ENCODE measurements at regions not wholly inside any gene's neighbourhood (a gene's known extent, or its start where the extent isn't known, plus 50 kb on each side); places are given as distances from the start of the nearest gene placed in this dataset.

DNA sequence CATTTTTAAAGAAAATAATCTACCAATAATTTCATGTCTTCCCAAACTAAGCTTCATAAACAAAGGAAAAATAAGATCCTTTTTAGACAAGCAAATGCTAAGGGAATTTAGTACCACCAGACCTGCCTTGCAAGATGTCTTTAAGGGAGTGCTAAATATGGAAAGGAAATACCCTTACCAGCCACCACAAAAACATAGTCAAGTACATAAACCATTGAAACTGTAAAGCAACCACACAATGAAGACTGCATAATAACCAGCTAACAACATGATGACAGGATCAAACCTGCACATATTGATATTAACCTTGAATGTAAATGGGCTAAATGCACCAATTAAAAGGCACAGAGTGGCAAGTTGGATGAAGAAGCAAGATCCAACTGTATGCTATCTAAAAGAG, 586.5 kb upstream of the NRG3 start:
- no peak overlapping the region for H3K4me3 ChIP-seq (ENCODE audit: low read depth, poor library complexity, severe bottlenecking)
- TF ChIP-seq POLR2A (IDR thresholded peaks at IDR 0.05), result no peak
- TF ChIP-seq CTCF (IDR thresholded peaks at IDR 0.05), result no peak
- DNase-seq (ENCODE audit: low spot score in 2 of 2), result no peak
- intact Hi-C loops (cut with DNase I; ENCODE audit: low total_unique reads), result no loop called here

DNA sequence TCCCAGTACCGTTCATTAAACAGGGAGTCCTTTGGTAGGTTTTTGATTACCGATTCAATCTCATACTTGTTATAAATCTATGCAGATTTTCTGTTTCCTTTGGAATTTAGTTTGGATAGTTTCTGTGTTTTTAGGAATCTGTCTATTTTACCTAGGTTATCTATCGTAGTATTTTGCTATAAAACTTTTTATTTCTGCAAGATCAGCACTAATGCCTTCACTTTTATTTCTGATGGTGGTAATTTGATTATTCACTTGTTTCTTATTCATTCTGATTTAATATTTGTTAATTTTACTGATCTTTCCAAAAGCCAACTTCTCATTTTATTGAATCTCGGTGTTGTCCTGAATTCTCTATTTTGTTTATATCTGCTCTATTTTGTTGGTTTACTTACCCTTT, 577.7 kb upstream of the NRG3 start:
- intact Hi-C loops (cut with DNase I; ENCODE audit: low total_unique reads), result no loop called here
- no peak for DNase-seq (ENCODE audit: low spot score in 2 of 2)
- H3K4me3 ChIP-seq (ENCODE audit: low read depth, poor library complexity, severe bottlenecking), result no peak overlapping the region
- 76 to 83% methylated on average over 4 of the region's 4 CpGs for WGBS, 2 donors
- TF ChIP-seq CTCF (IDR thresholded peaks at IDR 0.05) (no peak), POLR2A (IDR thresholded peaks at IDR 0.05) (no peak)

DNA sequence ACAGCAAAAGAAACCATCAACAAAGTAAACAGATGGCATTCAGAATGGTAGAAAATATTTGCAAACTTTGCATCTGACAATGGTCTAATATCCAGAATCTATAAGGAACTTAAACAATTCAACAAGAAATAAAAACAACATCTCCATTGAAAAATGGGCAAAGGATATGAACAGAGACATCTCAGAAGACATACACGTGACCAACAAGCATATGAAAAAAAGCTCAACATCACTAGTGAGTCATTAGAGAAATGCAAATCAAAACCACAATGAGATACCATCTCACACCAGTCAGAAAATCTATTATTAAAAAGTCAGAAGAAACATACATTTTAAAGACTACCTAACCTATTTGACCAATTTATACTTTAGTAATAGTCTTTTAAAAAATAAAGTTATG, 571.3 kb upstream of the NRG3 start:
- WGBS, 2 donors, result 46 to 47% methylated on average over 1 of the region's 1 CpG
- DNase-seq (ENCODE audit: low spot score in 2 of 2), result no peak
- no peak overlapping the region for H3K4me3 ChIP-seq (ENCODE audit: low read depth, poor library complexity, severe bottlenecking)
- intact Hi-C loops (cut with DNase I; ENCODE audit: low total_unique reads), result no loop called here
- TF ChIP-seq POLR2A (IDR thresholded peaks at IDR 0.05), result no peak
- no peak for TF ChIP-seq CTCF (IDR thresholded peaks at IDR 0.05)

GRCh38 chr10:81306971-81307782, 567.8 kb upstream of the NRG3 start:
- intact Hi-C loops (cut with DNase I; ENCODE audit: low total_unique reads), result no loop called here
- WGBS, 2 donors, result 59 to 63% methylated on average over 4 of the region's 4 CpGs
- no peak overlapping the region for H3K4me3 ChIP-seq (ENCODE audit: low read depth, poor library complexity, severe bottlenecking)
- TF ChIP-seq CTCF (IDR thresholded peaks at IDR 0.05), result no peak
- no peak for TF ChIP-seq POLR2A (IDR thresholded peaks at IDR 0.05)
- no peak for DNase-seq (ENCODE audit: low spot score in 2 of 2)

DNA sequence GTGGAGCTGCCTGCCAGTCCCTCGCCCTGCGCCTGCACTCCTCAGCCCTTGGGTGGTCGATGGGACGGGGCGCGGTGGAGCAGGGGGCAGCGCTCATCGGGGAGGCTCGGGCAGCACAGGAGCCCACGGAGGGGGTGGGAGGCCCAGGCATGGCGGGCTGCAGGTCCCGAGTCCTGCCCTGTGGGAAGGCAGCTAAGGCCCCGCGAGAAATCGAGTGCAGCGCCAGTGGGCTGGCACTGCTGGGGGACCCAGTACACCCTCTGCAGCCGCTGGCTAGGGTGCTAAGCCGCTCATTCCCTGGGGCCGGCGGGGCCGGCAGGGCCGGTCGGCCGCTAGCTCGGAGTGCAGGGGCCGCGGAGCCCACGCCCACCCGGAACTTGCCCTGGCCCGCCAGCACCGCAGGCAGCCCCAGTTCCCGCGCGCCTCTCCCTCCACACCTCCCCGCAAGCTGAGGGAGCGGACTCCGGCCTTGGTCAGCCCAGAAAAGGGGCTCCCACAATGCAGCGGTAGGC, 565.9 kb upstream of the NRG3 start:
- intact Hi-C loops (cut with DNase I; ENCODE audit: low total_unique reads), result no loop called here
- DNase-seq (ENCODE audit: low spot score in 2 of 2), result no peak
- WGBS, 2 donors, result 89 to 95% methylated on average over 18 to 21 of the region's 38 CpGs

More for the DNA sequence above, 565.9 kb upstream of the NRG3 start:
- no peak overlapping the region for H3K4me3 ChIP-seq (ENCODE audit: low read depth, poor library complexity, severe bottlenecking)
- TF ChIP-seq POLR2A (IDR thresholded peaks at IDR 0.05), result no peak
- TF ChIP-seq CTCF (IDR thresholded peaks at IDR 0.05), result no peak

Measured in lower leg skin (tissue), 4 donors.